OCI-LY1 (cell line): ENCODE measurements at regions not wholly inside any gene's neighbourhood (a gene's known extent, or its start where the extent isn't known, plus 50 kb on each side); places are given as distances from the start of the nearest gene placed in this dataset.

Source experiments
- CTCF ChIP-seq: fragments of 200-600 bp; sonication (generic), shearing (Covaris generic); IDR thresholded peaks from 2 replicates; pipeline ENCODE4 v1.5.1; 2017; ENCODE audit warnings: mild to moderate bottlenecking, antibody characterized with exemption, low read length, moderate library complexity, mixed read lengths
- EZH2 ChIP-seq: fragments of 200-600 bp; sonication (generic), shearing (Covaris generic); IDR thresholded peaks from 2 replicates; pipeline ENCODE4 v1.8.0; 2017; ENCODE audit warnings: borderline replicate concordance, mixed run types, mild to moderate bottlenecking, antibody characterized with exemption, low read length, moderate library complexity, mixed read lengths

- TF ChIP-seq CTCF (no peak), EZH2 (no peak)
Measured at GRCh38 chr1:36626435-36626834, 143.7 kb upstream of the CSF3R start.
